ENCODE measurements at regions not wholly inside any gene's neighbourhood (a gene's known extent, or its start where the extent isn't known, plus 50 kb on each side); places are given as distances from the start of the nearest gene placed in this dataset.

- Histone ChIP-seq H3K9ac (ENCODE audit: low read length) (no peak overlapping the region), H3K4me1 (ENCODE audit: control insufficient read depth, low read depth, low read length) (no peaks in the 10 kb centered on the region), H3K9me3 (ENCODE audit: control insufficient read depth, low read depth, low read length) (no peaks in the 10 kb centered on the region), H3K36me3 (ENCODE audit: control insufficient read depth, low read depth, low read length) (no peaks in the 10 kb centered on the region), H3K27ac (ENCODE audit: low read length) (no peak overlapping the region), H3K27me3 (ENCODE audit: control insufficient read depth, insufficient read depth, low read length) (no peaks in the 10 kb centered on the region), H3K4me3 (ENCODE audit: low read length) (no peak overlapping the region)
These were observed 505.9 kb downstream of the ZIC1 start for GRCh38 chr3:147915057-147915456.

- no peaks in the 10 kb centered on the region for H3K36me3 ChIP-seq (ENCODE audit: control insufficient read depth, low read depth, low read length)
- H3K4me3 ChIP-seq (ENCODE audit: low read length), result no peak overlapping the region
- no peaks in the 10 kb centered on the region for H3K9me3 ChIP-seq (ENCODE audit: control insufficient read depth, low read depth, low read length)
- no peak overlapping the region for H3K9ac ChIP-seq (ENCODE audit: low read length)
- no peaks in the 10 kb centered on the region for H3K27me3 ChIP-seq (ENCODE audit: control insufficient read depth, insufficient read depth, low read length)
- no peak overlapping the region for H3K27ac ChIP-seq (ENCODE audit: low read length)
- no peaks in the 10 kb centered on the region for H3K4me1 ChIP-seq (ENCODE audit: control insufficient read depth, low read depth, low read length)
These were observed 510.3 kb downstream of the ZIC1 start for GRCh38 chr3:147919496-147919895.

GRCh38 chr3:147921051-147921450 is 511.9 kb downstream of the ZIC1 start:
- Histone ChIP-seq H3K4me1 (ENCODE audit: control insufficient read depth, low read depth, low read length) (no peaks in the 10 kb centered on the region), H3K36me3 (ENCODE audit: control insufficient read depth, low read depth, low read length) (no peaks in the 10 kb centered on the region), H3K27me3 (ENCODE audit: control insufficient read depth, insufficient read depth, low read length) (no peaks in the 10 kb centered on the region), H3K4me3 (ENCODE audit: low read length) (no peak overlapping the region), H3K9ac (ENCODE audit: low read length) (no peak overlapping the region), H3K27ac (ENCODE audit: low read length) (no peak overlapping the region), H3K9me3 (ENCODE audit: control insufficient read depth, low read depth, low read length) (no peaks in the 10 kb centered on the region)

GRCh38 chr3:147924755-147925154 is 515.6 kb downstream of the ZIC1 start:
- no peaks in the 10 kb centered on the region for H3K36me3 ChIP-seq (ENCODE audit: control insufficient read depth, low read depth, low read length)
- no peaks in the 10 kb centered on the region for H3K27me3 ChIP-seq (ENCODE audit: control insufficient read depth, insufficient read depth, low read length)
- H3K27ac ChIP-seq (ENCODE audit: low read length), result no peak overlapping the region
- no peak overlapping the region for H3K9ac ChIP-seq (ENCODE audit: low read length)
- H3K9me3 ChIP-seq (ENCODE audit: control insufficient read depth, low read depth, low read length), result no peaks in the 10 kb centered on the region
- peaks cover under 1% of the 10 kb centered on the region for H3K4me1 ChIP-seq (ENCODE audit: control insufficient read depth, low read depth, low read length)
- no peak overlapping the region for H3K4me3 ChIP-seq (ENCODE audit: low read length)

GRCh38 chr3:147925272-147925671 is 516.1 kb downstream of the ZIC1 start:
- H3K27me3 ChIP-seq (ENCODE audit: control insufficient read depth, insufficient read depth, low read length), result no peaks in the 10 kb centered on the region
- no peak overlapping the region for H3K9ac ChIP-seq (ENCODE audit: low read length)
- peaks cover 6% of the 10 kb centered on the region for H3K4me1 ChIP-seq (ENCODE audit: control insufficient read depth, low read depth, low read length)
- no peaks in the 10 kb centered on the region for H3K36me3 ChIP-seq (ENCODE audit: control insufficient read depth, low read depth, low read length)
- no peak overlapping the region for H3K4me3 ChIP-seq (ENCODE audit: low read length)
- no peaks in the 10 kb centered on the region for H3K9me3 ChIP-seq (ENCODE audit: control insufficient read depth, low read depth, low read length)
- no peak overlapping the region for H3K27ac ChIP-seq (ENCODE audit: low read length)

- Histone ChIP-seq H3K9ac (ENCODE audit: low read length) (no peak overlapping the region), H3K9me3 (ENCODE audit: control insufficient read depth, low read depth, low read length) (no peaks in the 10 kb centered on the region), H3K36me3 (ENCODE audit: control insufficient read depth, low read depth, low read length) (no peaks in the 10 kb centered on the region), H3K27ac (ENCODE audit: low read length) (peak overlapping the region; percentile 48), H3K4me1 (ENCODE audit: control insufficient read depth, low read depth, low read length) (peaks cover 48% of the 10 kb centered on the region), H3K27me3 (ENCODE audit: control insufficient read depth, insufficient read depth, low read length) (no peaks in the 10 kb centered on the region), H3K4me3 (ENCODE audit: low read length) (no peak overlapping the region)
These were observed 521.2 kb downstream of the ZIC1 start for GRCh38 chr3:147930232-147930807.

- peak overlapping the region; percentile 55 for H3K9ac ChIP-seq (ENCODE audit: low read length)
- H3K9me3 ChIP-seq (ENCODE audit: control insufficient read depth, low read depth, low read length), result no peaks in the 10 kb centered on the region
- no peaks in the 10 kb centered on the region for H3K36me3 ChIP-seq (ENCODE audit: control insufficient read depth, low read depth, low read length)
- H3K4me3 ChIP-seq (ENCODE audit: low read length), result peak overlapping the region; percentile 47
- H3K27ac ChIP-seq (ENCODE audit: low read length), result peak overlapping the region; percentile 89
- peaks cover 79% of the 10 kb centered on the region for H3K4me1 ChIP-seq (ENCODE audit: control insufficient read depth, low read depth, low read length)
- H3K27me3 ChIP-seq (ENCODE audit: control insufficient read depth, insufficient read depth, low read length), result no peaks in the 10 kb centered on the region
These were observed 525.5 kb downstream of the ZIC1 start for GRCh38 chr3:147934451-147935180.

GRCh38 chr3:147937341-147937740 is 528.2 kb downstream of the ZIC1 start:
- Histone ChIP-seq H3K27me3 (ENCODE audit: control insufficient read depth, insufficient read depth, low read length) (no peaks in the 10 kb centered on the region), H3K4me3 (ENCODE audit: low read length) (no peak overlapping the region), H3K9ac (ENCODE audit: low read length) (no peak overlapping the region), H3K4me1 (ENCODE audit: control insufficient read depth, low read depth, low read length) (peaks cover 62% of the 10 kb centered on the region), H3K9me3 (ENCODE audit: control insufficient read depth, low read depth, low read length) (no peaks in the 10 kb centered on the region), H3K27ac (ENCODE audit: low read length) (no peak overlapping the region), H3K36me3 (ENCODE audit: control insufficient read depth, low read depth, low read length) (no peaks in the 10 kb centered on the region)

- Histone ChIP-seq H3K27me3 (ENCODE audit: control insufficient read depth, insufficient read depth, low read length) (no peaks in the 10 kb centered on the region), H3K9ac (ENCODE audit: low read length) (no peak overlapping the region), H3K36me3 (ENCODE audit: control insufficient read depth, low read depth, low read length) (no peaks in the 10 kb centered on the region), H3K27ac (ENCODE audit: low read length) (no peak overlapping the region), H3K4me1 (ENCODE audit: control insufficient read depth, low read depth, low read length) (peaks cover 56% of the 10 kb centered on the region), H3K4me3 (ENCODE audit: low read length) (no peak overlapping the region), H3K9me3 (ENCODE audit: control insufficient read depth, low read depth, low read length) (no peaks in the 10 kb centered on the region)
These were observed 528.7 kb downstream of the ZIC1 start for GRCh38 chr3:147937891-147938290.

GRCh38 chr3:147939425-147939824 is 530.3 kb downstream of the ZIC1 start:
- no peaks in the 10 kb centered on the region for H3K36me3 ChIP-seq (ENCODE audit: control insufficient read depth, low read depth, low read length)
- no peaks in the 10 kb centered on the region for H3K9me3 ChIP-seq (ENCODE audit: control insufficient read depth, low read depth, low read length)
- no peaks in the 10 kb centered on the region for H3K27me3 ChIP-seq (ENCODE audit: control insufficient read depth, insufficient read depth, low read length)
- no peak overlapping the region for H3K27ac ChIP-seq (ENCODE audit: low read length)
- H3K4me3 ChIP-seq (ENCODE audit: low read length), result no peak overlapping the region
- H3K9ac ChIP-seq (ENCODE audit: low read length), result no peak overlapping the region
- peaks cover 43% of the 10 kb centered on the region for H3K4me1 ChIP-seq (ENCODE audit: control insufficient read depth, low read depth, low read length)

- H3K4me3 ChIP-seq (ENCODE audit: low read length), result no peak overlapping the region
- no peaks in the 10 kb centered on the region for H3K9me3 ChIP-seq (ENCODE audit: control insufficient read depth, low read depth, low read length)
- peaks cover 39% of the 10 kb centered on the region for H3K4me1 ChIP-seq (ENCODE audit: control insufficient read depth, low read depth, low read length)
- H3K27me3 ChIP-seq (ENCODE audit: control insufficient read depth, insufficient read depth, low read length), result no peaks in the 10 kb centered on the region
- no peak overlapping the region for H3K27ac ChIP-seq (ENCODE audit: low read length)
- no peaks in the 10 kb centered on the region for H3K36me3 ChIP-seq (ENCODE audit: control insufficient read depth, low read depth, low read length)
- H3K9ac ChIP-seq (ENCODE audit: low read length), result no peak overlapping the region
These were observed 530.7 kb downstream of the ZIC1 start for GRCh38 chr3:147939839-147940238.

Measured in iPS-18a (cell line).